Hematopoietic multipotent progenitor cell treated with erythropoietin and hydrocortisone succinate and interleukin-3 and kit ligand, for 8 days (in vitro differentiated cells): ENCODE measurements at regions not wholly inside any gene's neighbourhood (a gene's known extent, or its start where the extent isn't known, plus 50 kb on each side); places are given as distances from the start of the nearest gene placed in this dataset.

Source experiments
- DNase-seq: peaks from one replicate; pipeline ENCODE4 v3.0.0-alpha.2; 2015

DNA sequence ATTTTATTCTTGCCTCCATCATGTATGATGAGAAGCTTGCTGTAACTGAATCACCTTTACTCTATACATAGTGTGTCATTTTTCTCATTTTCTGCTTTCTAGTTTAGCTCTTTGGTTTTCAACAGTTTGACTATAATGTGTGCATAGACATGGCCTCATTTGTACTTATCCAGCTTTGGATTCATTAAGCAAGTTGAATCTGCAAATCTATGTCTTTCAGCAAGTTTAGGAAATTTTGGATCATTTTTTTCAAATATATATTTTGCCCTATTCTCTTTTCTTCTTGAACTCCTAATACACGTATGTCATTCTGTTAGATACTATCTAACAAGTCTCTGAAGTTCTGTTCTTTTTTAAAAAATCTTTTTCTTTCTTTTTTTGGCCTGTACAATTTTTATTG lies 57.8 kb downstream of the PRLHR start:
- no peak for DNase-seq

DNA sequence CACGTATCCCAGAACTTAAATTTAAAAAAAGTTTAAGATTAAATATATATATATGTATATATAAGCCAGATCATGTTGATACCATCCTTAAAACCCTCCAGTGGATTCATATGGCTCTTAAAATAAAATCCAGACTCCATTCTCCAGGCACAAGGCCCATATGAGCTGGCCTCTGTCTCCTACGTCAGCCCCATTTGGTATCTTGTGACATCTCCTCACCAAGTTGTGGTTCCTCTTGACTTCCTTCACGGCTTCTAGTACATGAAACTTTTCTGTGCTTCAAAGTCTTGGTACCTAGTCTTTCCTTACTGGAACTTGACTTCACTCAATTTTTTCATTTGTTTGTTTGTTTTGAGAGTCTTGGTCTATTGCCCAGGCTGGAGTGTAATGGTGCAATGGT lies 61.3 kb downstream of the PRLHR start:
- no peak for DNase-seq

DNA sequence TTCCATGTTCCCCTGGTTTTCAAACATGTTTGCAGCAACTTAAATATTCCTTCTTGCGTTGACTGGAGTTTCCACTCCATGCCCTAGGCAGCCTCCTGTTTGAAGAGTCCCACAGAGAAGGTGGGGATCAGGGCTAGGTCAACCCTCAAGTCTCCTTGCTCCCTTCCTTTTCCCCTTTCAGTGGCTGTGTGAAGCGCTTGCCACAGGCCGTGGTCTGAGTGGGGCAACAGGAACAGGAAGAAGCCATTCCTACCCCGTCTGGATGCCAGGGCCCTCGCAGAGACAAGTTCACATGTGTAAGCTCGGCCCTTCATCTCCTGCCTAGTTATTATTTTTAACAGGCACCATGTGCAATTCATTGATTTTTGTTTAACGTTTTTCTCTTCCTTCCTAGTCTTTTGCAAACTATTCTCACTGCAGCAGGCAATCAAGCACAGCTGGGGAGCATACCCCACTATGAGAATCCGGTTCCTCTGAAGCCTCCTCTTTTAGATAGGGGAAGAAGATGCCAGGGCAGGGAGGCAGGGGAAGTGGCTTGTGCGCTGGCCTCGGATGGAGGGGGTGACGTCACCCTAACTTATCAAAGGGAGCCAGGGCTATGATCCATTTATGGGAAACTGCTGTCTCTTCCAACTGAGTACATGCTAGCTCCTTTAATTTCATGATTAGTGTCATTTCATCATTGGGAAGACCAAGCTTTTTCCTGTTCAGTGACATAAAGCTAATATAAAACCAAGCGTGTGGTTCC lies 64.2 kb downstream of the PRLHR start:
- no peak for DNase-seq

- DNase-seq = no peak
Measured at GRCh38 chr10:118528426-118528825, 67.0 kb downstream of the PRLHR start.

GRCh38 chr10:118523775-118524174 lies 71.7 kb downstream of the PRLHR start:
- DNase-seq = no peak

GRCh38 chr10:118522791-118523498 lies 72.5 kb downstream of the PRLHR start:
- no peak for DNase-seq

GRCh38 chr10:118521415-118522117 lies 73.9 kb downstream of the PRLHR start:
- no peak for DNase-seq

GRCh38 chr10:118520116-118520742 lies 75.2 kb downstream of the PRLHR start:
- DNase-seq = no peak

- DNase-seq = no peak
Measured at GRCh38 chr10:118518095-118518494, 77.4 kb downstream of the PRLHR start.

- no peak for DNase-seq
Measured at GRCh38 chr10:118516716-118517115, 78.7 kb downstream of the PRLHR start.

GRCh38 chr10:118513174-118513573 lies 82.3 kb downstream of the PRLHR start:
- DNase-seq = no peak

GRCh38 chr10:118511711-118512110 lies 83.7 kb downstream of the PRLHR start:
- DNase-seq = no peak

GRCh38 chr10:118508863-118509262 lies 86.6 kb downstream of the PRLHR start:
- DNase-seq = no peak

GRCh38 chr10:118508355-118508754 lies 87.1 kb downstream of the PRLHR start:
- DNase-seq = no peak

GRCh38 chr10:118506671-118507590 lies 88.5 kb downstream of the PRLHR start:
- DNase-seq = no peak

GRCh38 chr10:118505363-118505762 lies 90.1 kb downstream of the PRLHR start:
- DNase-seq = no peak

- DNase-seq = no peak
Measured at GRCh38 chr10:118504467-118505205, 90.8 kb downstream of the PRLHR start.

GRCh38 chr10:118504044-118504443 lies 91.4 kb downstream of the PRLHR start:
- DNase-seq = no peak

DNA sequence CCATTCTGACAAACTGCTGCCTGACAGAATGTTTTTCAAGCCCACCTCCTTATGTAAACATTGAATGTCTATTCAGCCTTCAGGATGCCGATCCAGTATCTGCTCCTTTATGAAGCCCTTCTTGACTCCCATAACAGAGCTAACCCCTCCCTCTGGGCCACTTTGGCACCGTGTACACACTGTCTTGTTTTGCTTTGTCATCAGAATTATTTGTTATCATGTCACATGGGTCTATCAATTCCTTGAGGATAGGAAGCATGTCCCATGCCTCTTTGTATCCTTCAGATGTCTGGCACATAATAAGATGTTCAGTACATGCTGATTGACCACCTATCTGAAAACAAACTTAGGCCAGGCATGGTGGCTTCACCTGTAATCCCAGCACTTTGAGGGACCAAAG lies 92.3 kb downstream of the PRLHR start:
- no peak for DNase-seq

DNA sequence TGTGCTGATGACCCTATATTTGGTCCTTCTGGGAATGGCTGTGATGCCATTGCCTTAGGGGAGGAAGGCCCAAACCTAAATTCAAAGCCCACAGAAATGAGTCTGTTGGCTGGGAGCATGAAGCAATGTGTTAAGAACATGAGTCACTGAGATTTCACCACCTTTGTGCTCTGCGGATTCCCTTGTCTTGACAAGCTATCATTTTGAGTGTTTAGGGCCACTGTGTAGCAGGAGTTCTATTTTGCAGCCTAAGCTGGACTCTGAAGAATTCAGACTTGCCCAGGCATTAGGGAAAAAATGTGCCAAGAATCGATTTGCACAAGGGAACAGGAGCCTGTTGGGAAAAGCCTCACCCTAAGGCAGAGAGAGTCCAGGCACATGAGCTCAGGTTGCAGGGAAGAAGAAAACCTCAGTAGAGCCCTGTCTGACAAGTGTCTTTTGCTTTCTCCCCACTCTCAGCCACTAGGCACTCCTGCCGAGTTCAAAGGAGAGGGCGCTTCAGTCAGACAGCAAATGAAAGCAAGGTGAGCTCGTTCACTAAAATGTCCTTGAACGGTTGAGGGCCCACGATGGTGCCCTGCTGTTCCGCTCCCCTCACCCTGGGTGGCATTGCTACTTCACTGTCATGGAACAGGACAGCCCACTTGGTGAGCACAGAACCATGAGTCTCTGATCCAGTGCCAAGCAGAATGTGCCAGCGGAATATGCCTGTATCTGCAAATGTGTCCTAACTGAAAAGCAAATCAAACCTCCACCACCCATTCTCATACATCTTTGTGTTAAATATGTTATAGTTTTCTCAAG lies 93.6 kb downstream of the PRLHR start:
- DNase-seq = no peak

- DNase-seq = no peak
Measured at GRCh38 chr10:118501171-118501570, 94.3 kb downstream of the PRLHR start.
